NCI-H187 treated with DMSO at 0.1 percent for 48 hours (cell line): ENCODE measurements at regions not wholly inside any gene's neighbourhood (a gene's known extent, or its start where the extent isn't known, plus 50 kb on each side); places are given as distances from the start of the nearest gene placed in this dataset.
"Not testable (repeated sequence)": the region's sequence is repeated elsewhere in the genome, so short reads cannot be mapped to it uniquely, and the experiment has no call there.

Experiments
- DNase-seq: peaks from one replicate; lab custom pipeline; 2025; lab: John Stamatoyannopoulos, UW

DNA sequence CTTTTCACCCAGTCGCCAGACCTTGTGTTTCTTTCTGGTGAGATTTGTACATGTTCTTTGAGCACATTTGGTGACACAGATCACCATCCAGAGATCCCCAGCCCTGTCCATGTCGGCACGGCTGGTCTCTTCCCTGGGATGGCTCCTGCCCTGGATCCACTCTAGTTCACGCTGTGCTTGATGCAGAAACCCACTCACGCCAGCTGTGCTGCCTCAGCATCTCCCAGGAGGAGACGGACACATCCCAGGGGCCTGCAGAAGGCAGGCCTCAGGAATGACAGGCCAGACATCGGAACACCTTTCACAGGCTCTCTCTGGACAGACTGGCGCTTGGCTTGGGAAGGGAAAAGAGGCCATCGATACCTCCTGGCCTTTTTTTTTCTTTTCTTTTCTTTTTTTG is 203.6 kb downstream of the ACKR3 start:
- no peak for DNase-seq

DNA sequence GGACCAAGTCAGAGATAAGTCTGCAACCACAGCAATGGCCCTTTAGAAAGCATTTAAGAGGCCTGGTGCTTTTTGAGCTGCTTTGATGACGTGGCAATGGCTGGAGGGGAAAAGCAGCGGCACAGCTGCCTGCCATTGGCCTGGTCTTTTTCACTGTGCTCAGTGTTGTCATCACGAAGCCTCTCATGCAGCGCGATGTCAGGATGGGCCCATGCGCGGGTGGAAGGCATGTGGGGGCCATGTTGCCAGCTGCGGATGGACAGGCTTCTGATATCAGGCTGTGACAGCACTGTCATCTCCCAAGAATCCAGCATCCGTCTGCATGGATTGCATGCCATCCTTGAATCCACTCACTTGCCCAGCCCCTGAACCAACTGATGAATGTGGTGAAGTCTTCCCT is 204.5 kb downstream of the ACKR3 start:
- DNase-seq = no peak

DNA sequence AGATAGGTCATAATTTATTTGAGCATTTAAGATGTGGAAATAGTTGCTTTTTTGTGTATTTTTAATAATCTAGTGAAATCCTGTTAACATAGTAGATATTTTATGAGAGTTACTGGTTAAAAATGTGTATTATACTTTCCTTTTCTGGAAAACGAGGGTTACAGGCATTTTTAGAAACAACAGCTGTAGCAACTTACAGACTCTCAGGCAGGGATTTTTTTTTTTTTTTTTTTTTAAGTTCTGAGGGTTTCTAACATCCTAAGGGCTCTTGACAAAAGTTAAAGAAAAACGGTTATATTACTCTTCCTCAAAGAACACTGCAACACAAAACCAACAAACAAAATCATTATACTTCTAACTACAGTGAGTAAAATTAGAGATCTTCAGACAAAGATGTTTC is 205.9 kb downstream of the ACKR3 start:
- no peak for DNase-seq

DNA sequence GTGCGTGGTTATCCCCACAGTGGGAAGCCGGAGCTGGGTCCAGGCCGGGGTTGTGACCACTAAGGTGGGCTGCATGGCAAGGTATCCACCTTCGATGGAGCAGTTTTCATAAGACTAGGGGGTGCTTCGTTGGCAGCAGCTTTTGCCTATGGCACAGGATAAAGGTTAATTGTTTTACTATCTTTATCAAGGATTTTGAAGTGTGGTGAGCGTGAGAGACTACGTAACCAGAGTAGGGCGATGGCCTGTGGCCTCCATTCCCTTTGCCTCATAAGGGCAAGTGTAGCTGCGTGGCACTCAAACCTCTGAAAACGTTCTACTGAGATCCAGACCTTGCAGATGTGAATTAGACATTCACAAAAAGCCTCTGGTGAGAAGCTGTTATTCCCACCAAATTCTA is 206.6 kb downstream of the ACKR3 start:
- no peak for DNase-seq

DNA sequence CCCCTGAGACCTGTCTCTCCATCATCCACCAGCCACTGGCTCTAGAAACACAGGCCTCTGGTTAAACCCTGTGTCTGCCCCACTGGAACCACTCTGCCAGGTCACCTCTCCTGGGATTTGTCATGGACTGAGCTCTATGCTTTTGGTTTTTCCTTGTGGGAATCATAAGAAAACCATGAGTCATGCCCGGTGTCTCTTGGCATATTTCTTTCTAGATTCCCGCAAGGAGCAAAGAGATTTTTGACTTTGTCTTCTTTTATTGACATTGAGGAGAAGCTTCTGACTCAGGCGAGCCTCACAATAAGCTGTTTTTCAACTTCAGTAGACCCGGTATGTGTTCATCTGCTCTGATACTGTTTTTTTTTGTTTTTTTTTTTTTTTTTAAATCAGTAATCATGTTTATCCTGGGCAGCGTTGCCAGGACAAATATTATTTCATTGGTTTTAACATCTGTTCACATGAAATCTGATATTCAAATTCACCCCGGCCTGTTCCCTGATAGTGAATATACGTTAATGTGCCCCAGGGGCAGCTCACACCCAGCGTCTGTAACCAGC is 207.1 kb downstream of the ACKR3 start:
- DNase-seq = no peak

DNA sequence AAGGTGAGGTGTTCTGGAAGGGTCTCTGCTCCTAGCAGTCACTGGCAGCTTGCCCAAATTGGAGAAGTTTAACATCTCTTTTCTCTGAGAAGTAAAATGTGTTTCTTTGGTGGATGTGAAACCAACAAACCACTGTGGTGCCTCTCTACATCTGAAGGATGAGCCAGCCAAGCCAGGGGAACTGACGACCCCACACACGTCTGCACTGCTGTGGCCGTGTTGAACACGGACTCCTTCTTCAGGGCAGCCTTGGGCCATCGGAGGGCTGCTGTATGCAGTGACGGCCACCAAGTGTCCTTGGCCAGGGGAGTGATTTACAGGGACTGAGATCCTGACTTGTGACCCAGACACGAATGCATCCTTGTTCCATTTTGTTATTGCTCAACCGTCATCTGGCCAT is 207.8 kb downstream of the ACKR3 start:
- no peak for DNase-seq

DNA sequence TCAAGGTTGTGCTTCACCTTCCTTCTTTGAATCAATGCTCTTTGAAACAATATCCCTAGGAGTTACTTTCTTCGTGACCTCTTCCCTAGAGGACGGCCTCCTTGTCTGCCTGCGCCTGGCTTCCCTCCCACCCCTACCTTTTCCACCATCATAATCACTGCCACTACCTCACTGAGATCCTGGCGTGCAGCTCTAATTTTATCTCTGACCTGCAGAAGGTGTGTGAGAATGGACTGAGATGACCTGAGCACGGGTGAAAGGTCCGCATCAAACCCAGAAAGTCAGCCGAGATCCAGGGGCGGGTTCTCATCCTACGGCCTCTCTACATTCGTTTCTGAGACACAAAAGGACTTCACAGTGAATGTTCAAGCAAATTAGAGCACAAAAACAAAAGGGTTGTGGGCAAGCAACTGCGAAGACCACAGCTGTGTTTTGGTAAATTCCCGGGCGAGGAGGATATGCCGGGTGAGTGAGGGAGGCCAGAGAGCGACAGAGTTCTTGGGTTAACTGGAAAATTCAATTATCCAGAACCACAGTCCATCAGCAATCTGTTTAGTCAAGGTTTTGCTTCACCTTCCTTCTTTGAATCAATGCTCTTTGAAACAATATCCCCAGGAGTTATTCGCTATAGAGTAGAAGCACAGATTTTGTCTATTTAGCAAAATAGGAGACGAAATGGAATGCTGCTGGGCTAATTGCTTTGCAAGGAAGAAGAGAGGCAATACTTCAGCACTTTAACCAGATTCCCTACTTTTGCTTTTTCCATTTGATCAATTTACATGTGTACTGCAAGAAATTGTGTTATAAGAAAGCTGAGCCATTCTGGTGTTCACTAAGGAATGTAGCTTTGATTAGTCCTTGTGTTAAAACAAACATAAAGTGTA is 212.6 kb downstream of the ACKR3 start:
- DNase-seq = no peak

DNA sequence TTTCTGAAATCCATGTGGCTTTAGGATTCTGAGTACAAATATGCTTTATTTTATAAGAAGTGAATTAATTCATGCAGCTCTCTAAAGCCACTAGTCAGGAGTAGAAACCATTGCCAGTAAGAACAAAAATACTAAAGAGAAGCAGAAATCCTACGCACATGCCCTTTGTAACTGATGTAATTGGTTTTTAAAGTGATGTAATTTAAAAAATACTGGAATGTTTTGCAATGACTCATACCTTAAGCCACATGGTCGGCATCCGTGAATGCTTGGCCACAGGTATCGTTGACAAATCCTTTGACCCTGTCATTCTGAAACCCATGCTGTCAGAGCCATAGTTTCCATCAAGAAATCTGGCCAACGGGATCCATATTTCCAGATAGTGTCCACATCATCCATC is 213.3 kb downstream of the ACKR3 start:
- DNase-seq = no peak

DNA sequence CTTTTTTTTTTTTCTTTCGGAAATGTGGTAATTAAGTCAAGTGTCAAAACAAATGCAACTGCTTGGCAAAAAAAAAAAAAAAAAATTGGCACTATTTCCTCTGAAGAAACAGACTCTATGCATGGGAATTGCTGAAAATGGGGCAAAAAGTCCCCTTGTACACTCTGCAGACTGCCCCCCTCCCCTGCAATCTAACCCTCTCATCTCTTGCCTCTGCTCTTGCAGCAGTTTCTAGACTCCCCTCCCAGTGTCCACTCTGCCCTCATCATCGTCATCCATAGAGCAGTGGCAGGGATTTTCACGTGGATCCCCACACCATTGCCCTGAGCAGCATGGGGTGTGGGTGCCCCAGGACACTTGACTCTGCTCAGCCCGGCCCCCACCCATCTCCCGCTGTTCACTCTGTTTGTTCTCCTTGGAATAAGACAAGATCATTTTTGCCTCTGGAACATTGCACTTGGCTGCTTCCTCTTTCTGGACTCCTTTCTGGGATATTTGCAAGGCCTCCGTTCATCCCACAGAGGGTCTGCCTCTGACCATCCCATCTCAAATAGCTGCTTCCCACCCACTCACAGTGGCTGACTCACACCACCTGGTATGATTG is 213.9 kb downstream of the ACKR3 start:
- no peak for DNase-seq

DNA sequence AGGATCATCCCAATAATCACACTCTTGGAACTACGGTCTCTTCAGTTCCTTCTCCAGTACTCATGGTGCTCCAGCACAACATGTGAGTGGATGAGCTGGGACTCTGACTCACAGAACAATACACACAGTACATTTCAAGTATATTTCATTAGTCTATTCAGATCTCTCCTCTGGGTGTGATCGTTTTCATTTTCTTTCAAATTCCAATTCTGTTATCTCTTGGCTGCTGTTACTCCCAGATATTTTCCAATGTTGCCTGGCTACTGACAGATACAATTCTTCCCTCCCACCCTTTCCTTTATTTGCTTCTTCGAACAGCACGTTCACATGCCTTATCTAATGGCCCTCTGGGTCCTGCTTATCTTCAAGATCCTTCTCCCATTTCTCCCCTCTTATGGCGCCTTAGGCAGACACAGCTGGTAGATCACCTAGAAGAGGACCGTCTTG is 216.0 kb downstream of the ACKR3 start:
- DNase-seq = no peak

DNA sequence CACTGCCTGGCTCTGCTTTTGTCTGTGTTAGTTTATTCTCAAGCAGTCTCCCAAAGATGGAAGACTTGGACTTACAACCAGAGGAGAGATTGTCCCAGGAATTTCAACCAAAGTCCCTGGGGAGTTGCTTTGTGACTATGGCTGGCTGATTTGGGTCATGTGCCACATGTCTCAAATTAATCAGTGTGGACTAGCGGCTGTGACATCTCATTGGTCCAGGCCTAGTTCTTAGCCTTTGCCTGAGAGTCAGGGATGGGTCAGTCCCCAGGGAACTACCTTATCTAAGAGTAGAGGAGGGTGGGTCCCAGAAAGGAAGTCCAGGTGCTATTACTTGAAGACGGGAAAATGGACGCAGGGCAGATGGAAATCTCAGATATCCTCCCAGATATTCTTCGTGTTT is 217.1 kb downstream of the ACKR3 start:
- no peak for DNase-seq

DNA sequence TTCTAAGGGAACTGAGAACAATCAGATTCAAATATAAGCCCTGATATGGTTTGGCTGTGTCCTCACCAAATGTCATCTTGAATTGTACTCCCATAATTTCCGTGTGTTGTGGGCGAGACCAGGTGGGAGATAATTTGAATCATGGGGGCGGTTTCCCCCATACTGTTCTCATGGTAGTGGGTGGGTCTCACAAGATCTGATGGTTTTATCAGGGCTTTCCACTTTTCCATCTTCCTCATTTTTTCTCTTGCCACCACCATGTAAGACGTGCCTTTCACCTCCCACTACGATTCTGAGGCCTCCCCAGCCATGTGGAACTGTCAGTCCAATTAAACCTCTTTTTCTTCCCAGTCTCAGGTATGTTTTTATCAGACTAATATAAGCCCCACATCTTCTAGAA is 217.8 kb downstream of the ACKR3 start:
- not testable (repeated sequence) for DNase-seq

DNA sequence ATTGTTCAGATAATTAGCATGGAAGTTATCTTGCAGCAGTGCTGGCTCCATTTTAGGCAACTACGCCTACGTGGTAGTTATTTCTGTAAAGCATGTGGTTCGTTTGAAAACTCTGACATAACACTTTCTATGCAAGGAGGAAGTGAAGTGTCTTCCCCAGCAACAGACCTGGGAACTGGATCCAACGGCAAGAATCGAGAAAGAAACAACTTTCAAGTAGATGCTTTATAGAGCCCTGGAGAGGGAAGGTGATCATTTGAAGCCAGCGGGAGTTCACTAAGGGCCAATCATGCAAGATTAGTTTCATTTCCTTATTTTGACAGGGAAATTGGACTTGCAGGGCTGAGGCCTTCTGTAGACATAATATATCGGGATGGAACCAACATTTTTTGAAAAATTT is 218.3 kb downstream of the ACKR3 start:
- no peak for DNase-seq

DNA sequence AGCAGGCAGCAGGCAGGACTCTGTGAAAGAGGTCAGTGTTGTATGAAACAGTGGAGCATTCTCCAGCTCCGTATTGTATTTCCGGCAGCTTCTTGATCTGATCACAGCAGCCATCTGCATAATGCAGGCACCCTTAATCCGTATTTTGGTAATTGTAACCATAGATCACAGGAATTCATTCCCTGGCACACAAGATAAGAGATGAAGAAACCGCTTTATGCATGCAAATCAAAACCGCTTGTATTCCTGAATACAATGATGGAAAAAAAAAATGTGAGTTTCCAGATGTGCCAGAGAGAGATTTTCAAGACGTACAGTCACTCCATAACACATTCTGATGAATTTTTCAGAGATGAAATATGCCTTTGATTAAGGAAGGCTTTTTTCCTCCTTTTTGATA is 221.3 kb downstream of the ACKR3 start:
- no peak for DNase-seq

DNA sequence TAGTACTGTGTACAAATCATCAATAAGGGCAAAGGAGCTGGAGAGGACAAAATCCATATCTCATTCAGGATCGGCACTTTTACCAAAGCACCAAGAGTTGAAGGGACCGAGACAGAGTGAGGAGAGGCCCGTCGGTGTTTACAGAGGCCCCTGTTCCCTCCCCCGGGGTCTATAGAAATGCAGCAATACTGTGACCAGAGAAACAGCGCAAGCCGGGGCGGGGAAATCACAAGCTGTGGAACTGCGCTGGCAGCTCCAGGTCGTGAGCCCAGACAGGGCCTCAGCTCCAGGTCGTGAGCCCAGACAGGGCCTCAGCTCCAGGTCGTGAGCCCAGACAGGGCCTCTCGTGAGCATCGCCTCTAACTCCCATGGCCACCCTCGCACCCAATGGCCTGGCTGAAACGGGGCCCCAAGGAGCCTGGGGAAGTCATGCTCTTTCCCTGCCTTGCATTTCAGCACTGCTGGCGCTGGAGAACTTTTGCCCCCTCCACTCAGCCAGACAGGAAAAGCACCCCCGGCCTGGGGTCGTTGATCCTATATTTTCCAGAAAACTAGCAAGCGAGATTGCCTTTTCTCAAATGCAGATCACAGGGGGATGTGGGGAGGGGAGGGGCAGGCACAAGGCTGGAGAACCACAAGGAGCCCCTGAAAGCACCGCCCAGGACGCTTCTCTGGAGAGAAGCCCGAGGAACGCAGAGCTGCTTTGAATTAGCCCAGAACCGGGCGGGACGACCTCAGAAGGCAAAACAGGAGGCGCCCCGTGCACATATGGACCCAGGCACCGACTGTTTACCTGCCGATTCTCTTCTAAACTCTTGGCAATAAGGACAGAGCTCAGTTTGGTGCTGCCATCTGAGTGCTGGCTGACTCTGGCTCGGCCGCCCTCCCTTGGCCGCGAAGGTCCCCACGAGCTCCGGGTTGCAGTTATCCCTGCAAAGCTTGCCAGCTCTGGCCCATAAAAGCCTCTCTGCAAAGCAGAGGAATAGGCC is 223.7 kb downstream of the ACKR3 start:
- DNase-seq = no peak

DNA sequence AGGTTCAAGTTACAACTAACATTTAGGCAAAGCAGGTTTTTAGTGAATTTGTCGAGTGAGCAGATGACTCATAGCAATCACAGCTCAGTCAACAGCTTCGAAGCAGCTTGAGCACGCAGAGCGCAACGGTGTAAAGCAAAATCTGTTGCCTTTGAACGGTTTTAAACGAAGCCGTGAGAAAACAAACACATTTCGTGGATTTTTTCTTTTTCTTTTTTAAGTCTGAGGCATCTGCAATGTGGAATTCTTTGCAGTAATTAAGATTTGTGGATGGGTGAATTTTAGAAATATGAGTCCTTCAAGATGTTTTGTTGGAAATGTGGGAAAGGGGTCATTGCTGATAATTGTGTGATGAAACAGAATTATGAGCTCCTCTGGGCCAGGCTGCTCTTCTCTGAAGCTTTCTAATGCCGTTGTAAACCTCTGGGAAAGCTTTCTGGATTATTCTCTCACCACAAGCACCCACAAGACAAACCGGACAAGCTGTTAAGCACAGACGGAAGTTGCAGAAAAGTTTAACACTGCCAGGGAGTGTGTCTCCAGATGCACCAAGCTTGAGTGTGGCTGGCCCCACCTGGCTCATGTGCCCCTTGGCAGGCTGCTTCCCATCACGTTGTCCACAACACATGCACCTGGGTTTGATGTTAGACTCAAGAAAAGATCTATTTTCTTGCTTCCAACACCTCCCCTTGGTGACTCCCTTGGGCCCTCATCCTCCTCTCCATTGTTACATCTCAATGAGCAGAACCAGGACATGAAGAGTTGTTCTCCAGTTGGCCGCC is 224.7 kb downstream of the ACKR3 start:
- DNase-seq = no peak

DNA sequence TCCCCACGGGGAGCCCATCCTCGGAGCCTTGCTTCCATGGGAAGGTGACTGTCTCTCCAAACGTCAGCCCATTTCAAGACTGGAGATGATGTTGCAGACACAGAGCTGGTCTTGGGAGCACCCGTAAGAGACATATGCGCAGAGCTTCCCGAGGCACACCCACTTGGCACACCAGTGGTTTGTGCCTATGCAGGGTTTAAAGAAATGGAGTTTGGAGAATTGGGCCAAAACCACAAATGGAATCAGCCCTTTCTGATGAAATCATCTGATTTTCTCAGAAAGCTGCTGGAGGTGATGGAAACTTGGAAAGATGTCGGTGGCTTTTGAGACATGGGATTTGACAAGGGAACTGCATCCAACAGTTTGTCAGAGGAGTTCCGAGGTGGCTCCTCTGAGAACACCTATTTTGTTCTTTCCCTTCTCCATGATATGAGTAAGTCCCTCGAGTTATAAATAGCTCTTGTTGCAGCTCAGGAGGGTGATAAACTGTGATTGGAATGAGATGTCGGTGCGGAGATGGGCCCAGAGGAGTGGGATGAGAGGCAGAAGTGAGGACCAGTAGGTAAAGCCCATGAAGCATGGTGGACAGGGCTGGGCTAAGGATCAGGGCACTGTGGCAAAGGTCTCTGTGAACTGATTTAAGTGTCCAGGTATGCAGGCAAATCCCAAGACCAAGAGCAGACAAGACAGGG is 225.7 kb downstream of the ACKR3 start:
- no peak for DNase-seq

DNA sequence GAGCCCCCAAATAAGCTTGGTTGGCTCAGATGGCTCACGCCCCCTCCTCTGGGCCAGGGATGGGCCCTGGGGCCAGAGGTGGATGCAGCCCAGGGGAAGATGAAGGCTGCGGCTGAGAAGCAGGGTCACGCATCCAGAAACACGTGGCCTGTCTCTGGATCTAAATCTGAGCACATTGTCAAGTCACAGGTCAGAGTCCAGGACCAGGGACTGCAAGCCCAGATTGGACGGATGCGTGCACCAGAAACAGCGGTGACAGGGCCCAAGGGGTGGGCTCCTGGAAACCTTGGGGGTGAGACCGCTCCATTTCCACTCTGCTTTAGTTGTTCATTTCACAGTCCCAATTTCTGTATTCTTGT is 226.2 kb downstream of the ACKR3 start:
- DNase-seq = no peak

DNA sequence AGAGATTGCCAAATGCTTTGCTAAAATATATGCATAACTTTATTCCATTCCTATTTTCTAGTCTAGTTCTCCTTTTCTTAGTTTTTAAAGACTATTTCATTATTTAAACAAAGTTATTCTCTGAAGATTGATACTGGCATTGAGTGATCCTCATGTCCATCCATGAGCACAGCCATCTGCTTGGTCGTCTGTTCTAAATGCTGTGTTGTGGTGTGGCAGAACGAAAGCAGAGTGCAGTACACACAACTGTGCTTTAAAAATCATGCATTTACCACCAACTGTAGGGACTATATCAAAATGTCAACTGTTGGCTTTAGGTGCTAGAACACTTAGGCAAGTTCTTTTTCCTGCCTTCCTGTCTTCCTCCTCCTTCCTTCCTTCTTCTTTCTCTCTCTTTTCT is 226.6 kb downstream of the ACKR3 start:
- no peak for DNase-seq

DNA sequence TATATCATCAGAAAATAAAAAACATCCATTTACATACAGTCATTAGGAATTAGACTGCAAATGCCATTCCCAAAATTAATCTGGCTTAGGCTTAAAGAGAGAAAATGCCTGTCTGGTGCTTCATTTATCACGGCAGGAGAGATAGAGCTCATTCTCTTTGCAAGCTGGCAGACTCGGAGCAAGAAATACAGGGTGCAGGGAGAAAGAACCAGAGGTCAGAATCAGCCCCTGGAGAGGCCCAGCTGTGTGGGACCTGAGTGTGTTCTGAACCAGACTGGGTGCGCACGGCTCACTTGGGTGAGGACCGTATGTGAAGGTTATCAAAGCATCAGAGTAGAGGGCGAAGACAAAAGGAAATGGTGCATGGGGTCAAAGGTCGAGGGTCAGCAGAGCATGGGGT is 227.8 kb downstream of the ACKR3 start:
- DNase-seq = no peak

DNA sequence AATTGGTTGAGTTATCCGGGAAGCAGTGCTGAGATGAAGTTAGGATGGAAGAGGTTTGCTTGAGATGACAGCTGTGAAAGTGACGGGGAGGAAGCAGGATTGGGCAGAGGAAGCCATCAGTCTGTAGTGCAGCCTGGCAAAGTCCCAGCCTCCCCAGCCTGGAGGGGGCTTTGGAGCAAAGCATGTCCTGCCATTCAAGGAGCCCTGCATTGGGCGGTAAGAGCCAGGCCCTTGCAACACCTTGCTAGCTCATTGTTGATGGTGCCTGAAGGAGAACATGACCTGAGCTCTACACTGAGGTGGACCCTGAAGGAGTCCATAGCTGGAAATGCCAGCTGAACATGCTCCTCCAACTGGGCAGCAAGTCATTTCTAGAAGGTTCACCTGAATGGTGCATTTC is 228.9 kb downstream of the ACKR3 start:
- DNase-seq = no peak
